K562 (cell line): ENCODE measurements at regions not wholly inside any gene's neighbourhood (a gene's known extent, or its start where the extent isn't known, plus 50 kb on each side); places are given as distances from the start of the nearest gene placed in this dataset.

Source experiments
- ATAC-seq: fragments of 200-7000 bp; cut with Tn5 transposase; 3 replicates; pipeline ENCODE4 v1.9.1; 2020; ENCODE audit warnings: moderate library complexity
- BruUV-seq: library from RNA; stranded (reverse); fragments of 400-500 nt; replicated peaks from 2 replicates; lab custom pipeline; 2021; lab: Mats Ljungman, UMichigan
- CTCF ChIA-PET: fragments of 300-600 bp; formaldehyde crosslinking; extraction: SDS; loops from one replicate; lab custom pipeline; 2021; ENCODE audit warnings: low intra/inter-chr PET ratio; lab: Yijun Ruan, JAX
- POLR2A ChIA-PET: fragments of 300-600, 350-650 bp; sonication (Branson Sonifier 250); formaldehyde crosslinking; extraction: SDS; loops from one replicate; lab custom pipeline; 2021; ENCODE audit warnings: antibody characterized with exemption, inconsistent platforms; lab: Yijun Ruan, JAX
- DNase-seq, 4 experiments: peaks; one replicate each; pipeline versions ENCODE4 v3.0.0 to v3.0.0-alpha.2; 2011 to 2018; ENCODE audit warnings: low spot score in 3 of 4, mixed read lengths in 3 of 4; ENCODE audit errors: extremely low read depth in 1 of 4
- FAIRE-seq: peaks from 2 replicates; lab custom pipeline; 2011; peaks lifted over from hg19 to GRCh38; lab: Jason Lieb, UNC
- H2AFZ ChIP-seq: 2 replicates; pipeline ENCODE4 v1.6.0; 2011; ENCODE audit warnings: low read depth, low read length, control low read depth, inconsistent platforms
- H3K27ac ChIP-seq: fragments of 200-600 bp; 3 replicates; pipeline ENCODE4 v1.8.0; 2011; ENCODE audit warnings: low read depth, mild to moderate bottlenecking, control low read depth, inconsistent platforms, low read length, moderate library complexity, mixed read lengths; ENCODE audit errors: extremely low read depth
- H3K27me3 ChIP-seq, 2 experiments: fragments of 300-600 bp in 1 of 2; 2 replicates in 1 of 2; 3 replicates in 1 of 2; pipeline versions ENCODE4 v1.6.0 to v1.8.0; 2011; ENCODE audit warnings: inconsistent platforms in 2 of 2, low read length in 2 of 2, mild to moderate bottlenecking in 1 of 2, mixed read lengths in 1 of 2, moderate library complexity in 1 of 2; ENCODE audit not compliant: control insufficient read depth in 2 of 2, insufficient read depth in 2 of 2
- H3K36me3 ChIP-seq: fragments of 300-600 bp; 3 replicates; pipeline ENCODE4 v1.8.0; 2011; ENCODE audit warnings: mild to moderate bottlenecking, low read length, inconsistent platforms; ENCODE audit not compliant: control insufficient read depth, insufficient read depth
- H3K4me1 ChIP-seq, 2 experiments: fragments of 200-600 bp in 1 of 2; replicated peaks in 1 of 2; 2 replicates in 1 of 2; 3 replicates in 1 of 2; pipeline versions ENCODE4 v1.5.1 to v1.8.0; 2011; ENCODE audit warnings: inconsistent platforms in 2 of 2, low read length in 2 of 2, mild to moderate bottlenecking in 1 of 2, mixed read lengths in 1 of 2, moderate library complexity in 1 of 2; ENCODE audit not compliant: control insufficient read depth in 2 of 2, insufficient read depth in 2 of 2
- H3K4me2 ChIP-seq: 2 replicates; pipeline ENCODE4 v1.6.1; 2011; ENCODE audit warnings: low read length, control low read depth, inconsistent platforms, mixed read lengths; ENCODE audit not compliant: insufficient read depth
- H3K4me3 ChIP-seq: fragments of 200-600 bp; sonication (generic), shearing (Covaris generic); 2 replicates; pipeline ENCODE4 v1.5.1; 2016; ENCODE audit warnings: control low read depth, inconsistent platforms
- H3K79me2 ChIP-seq: fragments of 200-600 bp; 3 replicates; pipeline ENCODE4 v1.8.0; 2011; ENCODE audit warnings: low read length, inconsistent platforms; ENCODE audit not compliant: control insufficient read depth, insufficient read depth
- H3K9ac ChIP-seq, 2 experiments: 2 replicates each; pipeline versions ENCODE4 v1.6.0 to v1.6.1; 2011; ENCODE audit warnings: low read depth in 2 of 2, low read length in 2 of 2, control low read depth in 1 of 2, inconsistent platforms in 1 of 2, mild to moderate bottlenecking in 1 of 2, mixed read lengths in 1 of 2; ENCODE audit not compliant: insufficient read depth in 1 of 2
- H3K9me1 ChIP-seq: one replicate; pipeline ENCODE4 v1.6.0; 2011; ENCODE audit warnings: inconsistent platforms, mild to moderate bottlenecking, low read length, moderate library complexity; ENCODE audit not compliant: control insufficient read depth, insufficient read depth
- H3K9me3 ChIP-seq: replicated peaks from 2 replicates; pipeline ENCODE4 v1.5.1; 2011; ENCODE audit warnings: low read depth, low read length, inconsistent platforms; ENCODE audit not compliant: control insufficient read depth, insufficient read depth
- H4K20me1 ChIP-seq: replicated peaks from 2 replicates; pipeline ENCODE4 v1.6.1; 2011; ENCODE audit warnings: low read length, inconsistent platforms, mixed read lengths; ENCODE audit not compliant: control insufficient read depth, insufficient read depth
- ARID1B ChIP-seq: fragments of 450-650 bp; IDR thresholded peaks from 2 replicates; pipeline ENCODE4 v1.6.1; 2016; ENCODE audit warnings: antibody characterized with exemption, mild to moderate bottlenecking, inconsistent platforms
- ETV6 ChIP-seq, 3 experiments: fragments of 150-350 bp in 1 of 3; sonication (generic) in 1 of 3; formaldehyde crosslinking in 1 of 3; IDR thresholded peaks; 2 replicates each; pipeline versions ENCODE4 v1.6.1 to v1.8.0; 2014 to 2022; ENCODE audit warnings: borderline replicate concordance in 2 of 3, low read depth in 2 of 3, antibody characterized with exemption in 1 of 3, low read length in 1 of 3, mild to moderate bottlenecking in 1 of 3, missing genetic modification reagents in 1 of 3
- FOXJ2 ChIP-seq: fragments of 200-800 bp; sonication (Bioruptor generic); IDR thresholded peaks from 2 replicates; pipeline ENCODE4 v1.6.1; 2016; ENCODE audit warnings: missing genetic modification characterization, missing compliant biosample characterization
- GABPB1 ChIP-seq: sonication (generic); formaldehyde crosslinking; IDR thresholded peaks from 2 replicates; pipeline ENCODE4 v1.8.0; 2022; ENCODE audit warnings: mild to moderate bottlenecking, missing genetic modification reagents
- HDAC1 ChIP-seq, 2 experiments: fragments of 450-650 bp; IDR thresholded peaks; 2 replicates each; pipeline ENCODE4 v1.6.1; 2016 to 2017; ENCODE audit warnings: inconsistent platforms in 1 of 2, mild to moderate bottlenecking in 1 of 2, moderate library complexity in 1 of 2
- MCM2 ChIP-seq: fragments of 450-650 bp; IDR thresholded peaks from 2 replicates; pipeline ENCODE4 v1.6.1; 2017; ENCODE audit warnings: low read depth, mild to moderate bottlenecking
- MTA2 ChIP-seq: fragments of 450-650 bp; IDR thresholded peaks from 2 replicates; pipeline ENCODE4 v1.6.1; 2016; ENCODE audit warnings: low read depth
- NCOA1 ChIP-seq: fragments of 450-650 bp; IDR thresholded peaks from 2 replicates; pipeline ENCODE4 v1.6.1; 2016; ENCODE audit warnings: low read depth
- NFIC ChIP-seq: fragments of 450-650 bp; IDR thresholded peaks from 2 replicates; pipeline ENCODE4 v1.6.1; 2017; ENCODE audit warnings: mild to moderate bottlenecking, inconsistent platforms
- RBM25 ChIP-seq: fragments of 200-400 bp; formaldehyde crosslinking; IDR thresholded peaks from 2 replicates; pipeline ENCODE4 v1.6.1; 2018; ENCODE audit warnings: low read length, low read depth, moderate library complexity; ENCODE audit not compliant: severe bottlenecking
- RERE ChIP-seq: sonication (generic); formaldehyde crosslinking; IDR thresholded peaks from 2 replicates; pipeline ENCODE4 v1.8.0; 2023; ENCODE audit warnings: missing genetic modification reagents, mild to moderate bottlenecking, borderline replicate concordance
- SMAD1 ChIP-seq: fragments of 150-350 bp; IDR thresholded peaks from 2 replicates; pipeline ENCODE4 v1.6.1; 2014; ENCODE audit warnings: low read length, low read depth; ENCODE audit not compliant: partially characterized antibody
- TAL1 ChIP-seq: fragments of 450-650 bp; IDR thresholded peaks from 2 replicates; pipeline ENCODE4 v1.6.1; 2016; ENCODE audit warnings: mild to moderate bottlenecking
- TCF3 ChIP-seq: sonication (generic); formaldehyde crosslinking; IDR thresholded peaks from 2 replicates; pipeline ENCODE4 v1.4.0; 2020; ENCODE audit warnings: mild to moderate bottlenecking, missing genetic modification reagents
- TEAD4 ChIP-seq, 2 experiments: sonication (generic) in 1 of 2; formaldehyde crosslinking in 1 of 2; IDR thresholded peaks; 2 replicates each; pipeline versions ENCODE4 v1.6.1 to v1.8.0; 2012 to 2022; ENCODE audit warnings: borderline replicate concordance in 1 of 2, inconsistent platforms in 1 of 2, low read length in 1 of 2, mild to moderate bottlenecking in 1 of 2, missing genetic modification reagents in 1 of 2
- TRIM24 ChIP-seq, 2 experiments: fragments of 450-650 bp; IDR thresholded peaks; 2 replicates each; pipeline ENCODE4 v1.6.1; 2016
- ZFX ChIP-seq: sonication (generic); formaldehyde crosslinking; IDR thresholded peaks from 2 replicates; pipeline ENCODE4 v1.8.0; 2022; ENCODE audit warnings: mild to moderate bottlenecking, missing genetic modification reagents, moderate library complexity
- WGBS: fragments of 100-300 bp; shearing (Covaris generic); methylation state at CpG from one replicate; pipeline ENCODE4 v1.1.6; 2016; ENCODE audit warnings: low coverage, mixed read lengths; ENCODE audit not compliant: insufficient coverage; ENCODE audit errors: missing lambda C conversion rate; 5-methylcytosine and 5-hydroxymethylcytosine counted together
- in situ Hi-C: fragments of 300-500 bp; cut with MboI; formaldehyde crosslinking; loops from 4 replicates; pipeline ENCODE4 v1.15.0; 2018; ENCODE audit warnings: inconsistent platforms, mixed read lengths
- intact Hi-C: fragments of 100-400 bp; cut with micrococcal nuclease; formaldehyde crosslinking; loops from 2 replicates; pipeline ENCODE4 v1.14.2; 2022

- Histone ChIP-seq H2AFZ (peak overlapping the region; percentile 37), H3K4me3 (no peak overlapping the region), H3K4me1 (peaks cover 29 to 75% of the 10 kb centered on the region in 2 experiments), H4K20me1 (no peaks in the 10 kb centered on the region), H3K36me3 (no peaks in the 10 kb centered on the region), H3K9me3 (no peaks in the 10 kb centered on the region), H3K27me3 (no peaks in the 10 kb centered on the region), H3K9ac (peak overlapping the region in 1 of 2 experiments; percentile 2; a peak in 1 of 4 replicates), H3K79me2 (no peaks in the 10 kb centered on the region), H3K9me1 (no peaks in the 10 kb centered on the region), H3K27ac (peak overlapping the region; percentile 1; the same call in 1 of the 3 replicates), H3K4me2 (peak overlapping the region; percentile 22; the same call in 1 of the 2 replicates)
- ATAC-seq (no peak), FAIRE-seq (no peak), DNase-seq (peak in 2 of 4 experiments; percentile 26 to 54)
- 41% methylated on average over 6 of the region's 6 CpGs for WGBS
- CTCF ChIA-PET, result no interaction called here
- in situ Hi-C loops, result no loop called here
- intact Hi-C loops, result no loop called here
- no TSS peak for BruUV-seq
- POLR2A ChIA-PET, result interaction anchor here (0.5 to 1.6 kb wide), 6 partner anchors 10 to 521 kb away, joined by 3 to 5 read pairs (median 4); partner anchors contain the start of gene MYLIP
- no peak for TF ChIP-seq GABPB1 (CRISPR knock-in tag)
- no peak for TF ChIP-seq MCM2
- TF ChIP-seq TAL1, result peak; percentile 43; the same call in 1 of the 2 replicates
- TF ChIP-seq NCOA1, result no peak
- TF ChIP-seq TEAD4 (IDR thresholded peaks at IDR 0.05; ENCODE audit: low read length), result no peak
- TF ChIP-seq TEAD4 (CRISPR knock-in tag; IDR thresholded peaks at IDR 0.05; ENCODE audit: borderline replicate concordance), result no peak
- TF ChIP-seq ZFX, result no peak
- TF ChIP-seq SMAD1, result no peak
- TF ChIP-seq ETV6 (IDR thresholded peaks at IDR 0.05; ENCODE audit: borderline replicate concordance in 1 of 2, low read depth in 2 of 2, low read length in 1 of 2), result no peak
- no peak for TF ChIP-seq ETV6 (CRISPR knock-in tag; IDR thresholded peaks at IDR 0.05; ENCODE audit: borderline replicate concordance)
- no peak for TF ChIP-seq RERE (CRISPR knock-in tag)
- TF ChIP-seq NFIC, result 0 out of 2 replicates have a peak, but pooled peaks have one; percentile 17
- TF ChIP-seq TRIM24 (IDR thresholded peaks at IDR 0.05), result peak; percentile 8 to 34; a peak in 1 of 4 replicates
- peak; percentile 78 for TF ChIP-seq ARID1B
- TF ChIP-seq RBM25, result no peak
- TF ChIP-seq TCF3 (CRISPR knock-in tag), result peak; percentile 43
- 0 out of 4 replicates have a peak, but pooled peaks of 1 of the 2 experiments have one; percentile 45 for TF ChIP-seq HDAC1 (IDR thresholded peaks at IDR 0.05)
- peak; percentile 46; the same call in 1 of the 2 replicates for TF ChIP-seq MTA2
- peak; percentile 43; the same call in 1 of the 2 replicates for TF ChIP-seq FOXJ2 (tag)
These were observed 131.1 kb upstream of the MYLIP start for GRCh38 chr6:15997586-15998388.
